Esophagus squamous epithelium (tissue), 4 donors: ENCODE measurements at regions not wholly inside any gene's neighbourhood (a gene's known extent, or its start where the extent isn't known, plus 50 kb on each side); places are given as distances from the start of the nearest gene placed in this dataset.

ENCODE experiments used
- CTCF ChIP-seq, 6 experiments: fragments of 450-650 bp in 4 of 6; fragments of 200-600 bp in 2 of 6; sonication (generic) in 2 of 6; IDR thresholded peaks; one replicate each; pipeline ENCODE4 v1.5.1; 2016 to 2019; ENCODE audit warnings: antibody characterized with exemption in 6 of 6, mild to moderate bottlenecking in 4 of 6, moderate library complexity in 4 of 6
- POLR2A ChIP-seq, 4 donors: fragments of 450-650 bp; IDR thresholded peaks; one replicate each; pipeline ENCODE4 v1.6.1; 2017; ENCODE audit warnings: antibody characterized with exemption in 4 of 4, mild to moderate bottlenecking in 4 of 4, moderate library complexity in 3 of 4

DNA sequence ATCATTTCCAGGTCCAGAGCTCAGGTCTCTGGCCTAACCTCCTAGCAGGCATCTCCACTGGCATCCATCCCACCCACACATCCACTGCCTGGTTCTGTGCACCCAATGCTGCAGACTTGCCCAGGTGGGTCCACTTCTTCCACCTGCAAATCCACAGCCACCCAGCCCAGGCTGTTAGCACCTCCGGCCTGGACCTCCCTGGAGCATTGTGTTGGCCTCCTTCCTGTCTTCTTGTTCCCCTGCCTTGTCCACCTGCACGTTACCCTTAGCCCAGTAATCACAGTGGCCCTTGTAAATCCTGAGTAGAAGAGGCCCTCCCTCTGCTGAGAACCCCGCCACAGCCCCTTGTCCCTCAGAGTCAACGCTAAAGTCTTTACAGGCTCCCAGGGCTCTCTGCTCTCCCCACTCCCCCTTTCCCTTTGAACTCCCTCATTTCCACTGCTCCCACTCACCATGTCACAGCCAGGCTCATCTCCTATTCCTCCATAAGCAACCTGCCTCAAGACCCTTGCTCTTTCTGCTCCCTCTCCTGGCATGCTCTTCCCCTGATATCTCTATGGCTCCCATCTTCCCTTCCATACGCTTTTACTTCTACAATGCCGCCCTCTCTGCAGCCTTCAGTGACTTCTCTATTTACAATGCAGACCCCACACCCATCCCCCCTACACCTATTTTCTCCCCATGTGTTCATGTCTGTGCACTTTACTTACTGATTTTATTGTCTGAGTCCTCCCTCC lies 288.8 kb downstream of the FOXL1 start:
- TF ChIP-seq CTCF (IDR thresholded peaks at IDR 0.05) (no peak), POLR2A (IDR thresholded peaks at IDR 0.05) (no peak)
